Neural cell (in vitro differentiated cells): ENCODE measurements at regions not wholly inside any gene's neighbourhood (a gene's known extent, or its start where the extent isn't known, plus 50 kb on each side); places are given as distances from the start of the nearest gene placed in this dataset.

Experiments used
- H2AFZ ChIP-seq: fragments of 200-600, 300-800 bp; sonication (generic), shearing (Covaris generic); 2 replicates; pipeline ENCODE4 v1.6.0; 2014; ENCODE audit warnings: low read depth, mild to moderate bottlenecking, antibody characterized with exemption, low read length, moderate library complexity
- H3F3A ChIP-seq: fragments of 200-600 bp; shearing (Covaris generic); 2 replicates; pipeline ENCODE4 v1.6.1; 2016; ENCODE audit warnings: mild to moderate bottlenecking, moderate library complexity, mixed read lengths, antibody characterized with exemption, low read length; ENCODE audit not compliant: insufficient read depth, poor library complexity, severe bottlenecking
- H3K27ac ChIP-seq: fragments of 200-600, 300-800 bp; sonication (generic), shearing (Covaris generic); 2 replicates; pipeline ENCODE4 v1.5.1; 2014; ENCODE audit warnings: mild to moderate bottlenecking, low read length, moderate library complexity
- H3K27me3 ChIP-seq: fragments of 300-800, 200-600 bp; sonication (generic), shearing (Covaris generic); 2 replicates; pipeline ENCODE4 v1.6.0; 2014; ENCODE audit warnings: mild to moderate bottlenecking, low read depth, low read length, moderate library complexity; ENCODE audit not compliant: insufficient read depth
- H3K36me3 ChIP-seq: fragments of 300-800, 200-600 bp; sonication (generic), shearing (Covaris generic); 2 replicates; pipeline ENCODE4 v1.5.1; 2014; ENCODE audit warnings: mild to moderate bottlenecking, antibody characterized with exemption, low read length, moderate library complexity; ENCODE audit not compliant: insufficient read depth
- H3K4me2 ChIP-seq: fragments of 300-800, 200-600 bp; sonication (generic), shearing (Covaris generic); 2 replicates; pipeline ENCODE4 v1.6.0; 2014; ENCODE audit warnings: mild to moderate bottlenecking, low read length
- H3K4me3 ChIP-seq: fragments of 300-800, 200-600 bp; sonication (generic), shearing (Covaris generic); 2 replicates; pipeline ENCODE4 v1.5.1; 2014; ENCODE audit warnings: mild to moderate bottlenecking, low read length, moderate library complexity
- H3K79me2 ChIP-seq: fragments of 200-600 bp; shearing (Covaris generic); replicated peaks from 2 replicates; pipeline ENCODE4 v1.6.0; 2014; ENCODE audit warnings: mild to moderate bottlenecking, low read length, moderate library complexity; ENCODE audit not compliant: insufficient read depth
- H3K9ac ChIP-seq: fragments of 300-800, 200-600 bp; sonication (generic), shearing (Covaris generic); 2 replicates; pipeline ENCODE4 v1.6.1; 2016; ENCODE audit warnings: mild to moderate bottlenecking, low read length, mixed read lengths
- H3K9me2 ChIP-seq: fragments of 200-600 bp; shearing (Covaris generic); 2 replicates; pipeline ENCODE4 v1.6.1; 2016; ENCODE audit warnings: mild to moderate bottlenecking, low read length, mixed read lengths; ENCODE audit not compliant: insufficient read depth
- H3K9me3 ChIP-seq: fragments of 200-600, 300-800 bp; sonication (generic), shearing (Covaris generic); 2 replicates; pipeline ENCODE4 v1.6.1; 2016; ENCODE audit warnings: mild to moderate bottlenecking, mixed run types, low read length, moderate library complexity, mixed read lengths
- H4K20me1 ChIP-seq: fragments of 200-600 bp; shearing (Covaris generic); 2 replicates; pipeline ENCODE4 v1.6.1; 2016; ENCODE audit warnings: mild to moderate bottlenecking, mixed run types; ENCODE audit not compliant: insufficient read depth
- CTCF ChIP-seq: fragments of 450-650 bp; IDR thresholded peaks from 2 replicates; pipeline ENCODE4 v1.5.1; 2014; ENCODE audit warnings: antibody characterized with exemption, mild to moderate bottlenecking, moderate library complexity; ENCODE audit not compliant: poor library complexity, severe bottlenecking
- EP300 ChIP-seq: fragments of 450-650 bp; conservative IDR thresholded peaks from 2 replicates; pipeline ENCODE4 v1.6.1; 2014; ENCODE audit warnings: antibody characterized with exemption, mild to moderate bottlenecking, moderate library complexity; ENCODE audit not compliant: poor library complexity, severe bottlenecking
- EZH2 ChIP-seq: fragments of 200-600, 300-800 bp; shearing (Covaris generic), sonication (generic); IDR thresholded peaks from 2 replicates; pipeline ENCODE4 v1.6.1; 2014; ENCODE audit warnings: antibody characterized with exemption, low read length, borderline replicate concordance, mild to moderate bottlenecking; ENCODE audit not compliant: insufficient read depth, poor library complexity, severe bottlenecking
- MXI1 ChIP-seq: fragments of 450-650 bp; conservative IDR thresholded peaks from 2 replicates; pipeline ENCODE4 v1.6.1; 2014; ENCODE audit warnings: antibody characterized with exemption, mild to moderate bottlenecking; ENCODE audit not compliant: poor library complexity, severe bottlenecking
- POLR2AphosphoS5 ChIP-seq: IDR thresholded peaks from 2 replicates; pipeline ENCODE4 v1.6.1; 2012
- RAD21 ChIP-seq: fragments of 450-650 bp; conservative IDR thresholded peaks from 2 replicates; pipeline ENCODE4 v1.6.1; 2014; ENCODE audit warnings: antibody characterized with exemption, mild to moderate bottlenecking, moderate library complexity
- REST ChIP-seq: IDR thresholded peaks from 2 replicates; pipeline ENCODE4 v1.6.1; 2012; ENCODE audit warnings: borderline replicate concordance
- SMC3 ChIP-seq: fragments of 450-650 bp; conservative IDR thresholded peaks from 2 replicates; pipeline ENCODE4 v1.6.1; 2014; ENCODE audit warnings: antibody characterized with exemption, mild to moderate bottlenecking, moderate library complexity; ENCODE audit not compliant: poor library complexity
- TAF1 ChIP-seq: IDR thresholded peaks from 2 replicates; pipeline ENCODE4 v1.6.1; 2012; ENCODE audit warnings: low read depth

- no peak overlapping the region for H3K4me2 ChIP-seq
- no peaks in the 10 kb centered on the region for H3K9me3 ChIP-seq
- no peak overlapping the region for H3K27ac ChIP-seq
- no peak overlapping the region for H2AFZ ChIP-seq
- no peaks in the 10 kb centered on the region for H4K20me1 ChIP-seq
- no peak overlapping the region for H3K4me3 ChIP-seq
- no peak overlapping the region for H3K9ac ChIP-seq
- no peaks in the 10 kb centered on the region for H3K36me3 ChIP-seq
- H3K27me3 ChIP-seq = no peaks in the 10 kb centered on the region
- no peak for TF ChIP-seq POLR2AphosphoS5
- H3F3A ChIP-seq = no peaks in the 10 kb centered on the region
- H3K9me2 ChIP-seq = no peaks in the 10 kb centered on the region
- no peaks in the 10 kb centered on the region for H3K79me2 ChIP-seq
These were observed 602.2 kb downstream of the UQCRFS1 start for GRCh38 chr19:28610731-28611130.

- Histone ChIP-seq H3K9me3 (no peaks in the 10 kb centered on the region), H3K27me3 (no peaks in the 10 kb centered on the region), H3K4me2 (no peak overlapping the region), H3K9ac (no peak overlapping the region), H3K4me3 (no peak overlapping the region), H3K27ac (no peak overlapping the region), H2AFZ (no peak overlapping the region), H4K20me1 (no peaks in the 10 kb centered on the region), H3F3A (no peaks in the 10 kb centered on the region), H3K9me2 (no peaks in the 10 kb centered on the region), H3K79me2 (no peaks in the 10 kb centered on the region), H3K36me3 (no peaks in the 10 kb centered on the region)
- no peak for TF ChIP-seq TAF1
- TF ChIP-seq POLR2AphosphoS5 = no peak
- TF ChIP-seq MXI1 = no peak
- no peak for TF ChIP-seq SMC3
- no peak for TF ChIP-seq EZH2
- TF ChIP-seq EP300 = no peak
- no peak for TF ChIP-seq RAD21
- no peak for TF ChIP-seq REST
- no peak for TF ChIP-seq CTCF
These were observed 603.0 kb downstream of the UQCRFS1 start for GRCh38 chr19:28609944-28610343.

GRCh38 chr19:28609091-28609755 is 603.7 kb downstream of the UQCRFS1 start:
- Histone ChIP-seq H3K9ac (no peak overlapping the region), H3K9me3 (no peaks in the 10 kb centered on the region), H3K4me3 (no peak overlapping the region), H3F3A (no peaks in the 10 kb centered on the region), H3K79me2 (no peaks in the 10 kb centered on the region), H3K27me3 (no peaks in the 10 kb centered on the region), H3K9me2 (no peaks in the 10 kb centered on the region), H2AFZ (no peak overlapping the region), H4K20me1 (no peaks in the 10 kb centered on the region), H3K27ac (no peak overlapping the region), H3K4me2 (no peak overlapping the region), H3K36me3 (no peaks in the 10 kb centered on the region)
- TF ChIP-seq EP300 (no peak), REST (no peak), EZH2 (no peak), POLR2AphosphoS5 (no peak), MXI1 (no peak), SMC3 (no peak)
